GM19463 (cell line): ENCODE measurements at regions not wholly inside any gene's neighbourhood (a gene's known extent, or its start where the extent isn't known, plus 50 kb on each side); places are given as distances from the start of the nearest gene placed in this dataset.
"Not testable (repeated sequence)": the region's sequence is repeated elsewhere in the genome, so short reads cannot be mapped to it uniquely, and the experiment has no call there.

ENCODE experiments used
- ATAC-seq: cut with Tn5 transposase; IDR thresholded peaks from one replicate; pipeline ENCODE4 v1.9.1; 2021; ENCODE audit warnings: mild to moderate bottlenecking, moderate library complexity; ENCODE audit not compliant: unreplicated experiment

- ATAC-seq: no peak
Observed at GRCh38 chr10:105597312-105597711, 956.2 kb downstream of the SORCS3 start.

GRCh38 chr10:105596749-105597148 is 955.7 kb downstream of the SORCS3 start:
- no peak for ATAC-seq

- no peak for ATAC-seq
Observed at GRCh38 chr10:105594296-105594695, 953.2 kb downstream of the SORCS3 start.

GRCh38 chr10:105592468-105592867 is 951.4 kb downstream of the SORCS3 start:
- no peak for ATAC-seq

- ATAC-seq: no peak
Observed at GRCh38 chr10:105586451-105587098, 945.5 kb downstream of the SORCS3 start.

GRCh38 chr10:105585753-105586152 is 944.7 kb downstream of the SORCS3 start:
- ATAC-seq: no peak

- no peak for ATAC-seq
Observed at GRCh38 chr10:105585171-105585570, 944.1 kb downstream of the SORCS3 start.

GRCh38 chr10:105579112-105579511 is 938.0 kb downstream of the SORCS3 start:
- ATAC-seq: no peak

GRCh38 chr10:105577865-105578607 is 936.9 kb downstream of the SORCS3 start:
- no peak for ATAC-seq

- no peak for ATAC-seq
Observed at GRCh38 chr10:105559333-105560097, 918.4 kb downstream of the SORCS3 start.

- not testable (repeated sequence) for ATAC-seq
Observed at GRCh38 chr10:105550453-105550852, 909.4 kb downstream of the SORCS3 start.

- no peak for ATAC-seq
Observed at GRCh38 chr10:105549731-105550130, 908.6 kb downstream of the SORCS3 start.

- no peak for ATAC-seq
Observed at GRCh38 chr10:105545101-105545500, 904.0 kb downstream of the SORCS3 start.

- no peak for ATAC-seq
Observed at GRCh38 chr10:105540381-105540780, 899.3 kb downstream of the SORCS3 start.

GRCh38 chr10:105538874-105539273 is 897.8 kb downstream of the SORCS3 start:
- no peak for ATAC-seq

- ATAC-seq: no peak
Observed at GRCh38 chr10:105535478-105535877, 894.4 kb downstream of the SORCS3 start.

- no peak for ATAC-seq
Observed at GRCh38 chr10:105534086-105534485, 893.0 kb downstream of the SORCS3 start.

- ATAC-seq: no peak
Observed at GRCh38 chr10:105516511-105516910, 875.4 kb downstream of the SORCS3 start.

- no peak for ATAC-seq
Observed at GRCh38 chr10:105514106-105514505, 873.0 kb downstream of the SORCS3 start.

GRCh38 chr10:105509517-105509916 is 868.4 kb downstream of the SORCS3 start:
- no peak for ATAC-seq

- no peak for ATAC-seq
Observed at GRCh38 chr10:105506262-105506661, 865.2 kb downstream of the SORCS3 start.

GRCh38 chr10:105503714-105504113 is 862.6 kb downstream of the SORCS3 start:
- ATAC-seq: no peak
